ENCODE measurements at regions not wholly inside any gene's neighbourhood (a gene's known extent, or its start where the extent isn't known, plus 50 kb on each side); places are given as distances from the start of the nearest gene placed in this dataset.

DNA sequence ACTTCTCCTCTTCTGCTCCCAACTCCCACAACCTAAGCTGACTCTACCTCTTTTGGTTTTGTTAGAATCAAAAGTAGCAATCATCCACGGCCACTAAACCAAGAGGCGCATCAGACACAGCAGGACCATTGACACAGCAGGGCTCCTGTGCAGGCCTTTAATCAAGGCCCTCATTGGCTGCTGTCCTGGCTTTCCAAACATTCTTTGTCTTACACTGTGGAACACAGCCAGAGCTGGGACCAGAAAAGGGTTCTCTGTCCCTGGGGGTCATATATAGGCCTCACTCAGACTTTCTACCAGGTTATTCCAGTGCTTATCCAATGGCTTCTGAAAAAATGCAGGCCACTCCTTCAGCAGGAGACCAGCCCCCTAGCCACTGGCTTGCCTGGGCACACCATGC lies 212.7 kb upstream of the NTM start:
- TF ChIP-seq POLR2AphosphoS5 (IDR thresholded peaks at IDR 0.05) (no peak), POLR2A (IDR thresholded peaks at IDR 0.05) (no peak)
- TF ChIP-seq, protein P1, sequence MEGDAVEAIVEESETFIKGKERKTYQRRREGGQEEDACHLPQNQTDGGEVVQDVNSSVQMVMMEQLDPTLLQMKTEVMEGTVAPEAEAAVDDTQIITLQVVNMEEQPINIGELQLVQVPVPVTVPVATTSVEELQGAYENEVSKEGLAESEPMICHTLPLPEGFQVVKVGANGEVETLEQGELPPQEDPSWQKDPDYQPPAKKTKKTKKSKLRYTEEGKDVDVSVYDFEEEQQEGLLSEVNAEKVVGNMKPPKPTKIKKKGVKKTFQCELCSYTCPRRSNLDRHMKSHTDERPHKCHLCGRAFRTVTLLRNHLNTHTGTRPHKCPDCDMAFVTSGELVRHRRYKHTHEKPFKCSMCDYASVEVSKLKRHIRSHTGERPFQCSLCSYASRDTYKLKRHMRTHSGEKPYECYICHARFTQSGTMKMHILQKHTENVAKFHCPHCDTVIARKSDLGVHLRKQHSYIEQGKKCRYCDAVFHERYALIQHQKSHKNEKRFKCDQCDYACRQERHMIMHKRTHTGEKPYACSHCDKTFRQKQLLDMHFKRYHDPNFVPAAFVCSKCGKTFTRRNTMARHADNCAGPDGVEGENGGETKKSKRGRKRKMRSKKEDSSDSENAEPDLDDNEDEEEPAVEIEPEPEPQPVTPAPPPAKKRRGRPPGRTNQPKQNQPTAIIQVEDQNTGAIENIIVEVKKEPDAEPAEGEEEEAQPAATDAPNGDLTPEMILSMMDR (IDR thresholded peaks at IDR 0.05) = no peak
